Stomach (tissue), 4 donors: ENCODE measurements at regions not wholly inside any gene's neighbourhood (a gene's known extent, or its start where the extent isn't known, plus 50 kb on each side); places are given as distances from the start of the nearest gene placed in this dataset.

Experiments used
- CTCF ChIP-seq, 7 experiments: fragments of 450-650 bp in 4 of 7; fragments of 200-600 bp in 3 of 7; sonication (generic) in 3 of 7; IDR thresholded peaks; one replicate each; pipeline ENCODE4 v1.5.1; 2016 to 2019; ENCODE audit warnings: antibody characterized with exemption in 7 of 7, control low read depth in 2 of 7, mild to moderate bottlenecking in 1 of 7
- POLR2A ChIP-seq, 4 donors: fragments of 450-650 bp; IDR thresholded peaks; one replicate each; pipeline ENCODE4 v1.6.1; 2016; ENCODE audit warnings: antibody characterized with exemption in 4 of 4, control low read depth in 2 of 4, mild to moderate bottlenecking in 1 of 4, moderate library complexity in 1 of 4
- POLR2AphosphoS5 ChIP-seq, 3 donors: sonication (generic); formaldehyde crosslinking; IDR thresholded peaks; one replicate each; pipeline ENCODE4 v1.6.1; 2016; ENCODE audit warnings: antibody characterized with exemption in 3 of 3

- TF ChIP-seq CTCF (IDR thresholded peaks at IDR 0.05) (no peak), POLR2A (IDR thresholded peaks at IDR 0.05) (no peak), POLR2AphosphoS5 (IDR thresholded peaks at IDR 0.05) (no peak)
Observed at GRCh38 chr6:105894556-105894955, 191.6 kb upstream of the PRDM1 start.
